Stimulated activated CD8-positive, alpha-beta memory T cell treated with anti-CD3 and anti-CD28 coated beads, Interleukin-4, amount 100 ng/mL, for 48 hours (primary cell): ENCODE measurements at regions not wholly inside any gene's neighbourhood (a gene's known extent, or its start where the extent isn't known, plus 50 kb on each side); places are given as distances from the start of the nearest gene placed in this dataset.
"Not testable (repeated sequence)": the region's sequence is repeated elsewhere in the genome, so short reads cannot be mapped to it uniquely, and the experiment has no call there.

Experiments used
- DNase-seq: peaks from one replicate; pipeline ENCODE4 v3.0.0-alpha.2; 2020

- no peak for DNase-seq
Measured at GRCh38 chr5:163569284-163569683, 63.9 kb downstream of the MAT2B start.

GRCh38 chr5:163571744-163572143, 66.3 kb downstream of the MAT2B start:
- no peak for DNase-seq

- DNase-seq: no peak
Measured at GRCh38 chr5:163574472-163575440, 69.3 kb downstream of the MAT2B start.

GRCh38 chr5:163578652-163579051, 73.2 kb downstream of the MAT2B start:
- DNase-seq: no peak

- no peak for DNase-seq
Measured at GRCh38 chr5:163579729-163580128, 74.3 kb downstream of the MAT2B start.

GRCh38 chr5:163580516-163580915, 75.1 kb downstream of the MAT2B start:
- DNase-seq: no peak

GRCh38 chr5:163583491-163584153, 78.2 kb downstream of the MAT2B start:
- DNase-seq: not testable (repeated sequence)

GRCh38 chr5:163585206-163585605, 79.8 kb downstream of the MAT2B start:
- no peak for DNase-seq

GRCh38 chr5:163586531-163586956, 81.1 kb downstream of the MAT2B start:
- DNase-seq: no peak

- no peak for DNase-seq
Measured at GRCh38 chr5:163594951-163595350, 89.5 kb downstream of the MAT2B start.

GRCh38 chr5:163595932-163596607, 90.7 kb downstream of the MAT2B start:
- DNase-seq: no peak

- no peak for DNase-seq
Measured at GRCh38 chr5:163596608-163597315, 91.3 kb downstream of the MAT2B start.

- DNase-seq: no peak
Measured at GRCh38 chr5:163604013-163604412, 98.6 kb downstream of the MAT2B start.

- DNase-seq: no peak
Measured at GRCh38 chr5:163607256-163607655, 101.8 kb downstream of the MAT2B start.

- DNase-seq: no peak
Measured at GRCh38 chr5:163608621-163609020, 103.2 kb downstream of the MAT2B start.

- no peak for DNase-seq
Measured at GRCh38 chr5:163609910-163610309, 104.5 kb downstream of the MAT2B start.

GRCh38 chr5:163612358-163613149, 107.1 kb downstream of the MAT2B start:
- no peak for DNase-seq

GRCh38 chr5:163613150-163613442, 107.7 kb downstream of the MAT2B start:
- no peak for DNase-seq

GRCh38 chr5:163614787-163615186, 109.4 kb downstream of the MAT2B start:
- DNase-seq: no peak

- DNase-seq: no peak
Measured at GRCh38 chr5:163619273-163619934, 114.0 kb downstream of the MAT2B start.

GRCh38 chr5:163619951-163620350, 114.5 kb downstream of the MAT2B start:
- DNase-seq: no peak

GRCh38 chr5:163622799-163623198, 117.4 kb downstream of the MAT2B start:
- no peak for DNase-seq
